ENCODE measurements at regions not wholly inside any gene's neighbourhood (a gene's known extent, or its start where the extent isn't known, plus 50 kb on each side); places are given as distances from the start of the nearest gene placed in this dataset.

DNA sequence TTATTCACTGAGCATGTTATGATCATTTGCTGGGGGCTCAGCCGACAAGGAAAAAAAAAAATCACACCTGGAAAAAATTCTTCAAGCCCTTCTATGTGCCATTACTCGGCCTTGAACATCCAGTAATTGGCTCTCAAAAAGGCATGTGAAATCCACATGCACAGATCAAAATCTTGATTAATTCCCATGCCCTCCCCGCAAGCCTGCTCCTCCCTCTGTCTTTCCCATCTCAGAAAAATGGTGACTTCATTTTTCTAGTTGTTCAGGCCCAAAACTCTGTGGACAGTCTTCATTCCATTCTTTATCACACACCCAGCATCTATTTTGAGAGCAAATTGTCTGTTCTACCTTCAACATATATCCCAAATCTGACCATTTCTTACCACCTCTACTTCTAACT, 91.2 kb upstream of the FRMD4A start:
- TF ChIP-seq, protein P1, sequence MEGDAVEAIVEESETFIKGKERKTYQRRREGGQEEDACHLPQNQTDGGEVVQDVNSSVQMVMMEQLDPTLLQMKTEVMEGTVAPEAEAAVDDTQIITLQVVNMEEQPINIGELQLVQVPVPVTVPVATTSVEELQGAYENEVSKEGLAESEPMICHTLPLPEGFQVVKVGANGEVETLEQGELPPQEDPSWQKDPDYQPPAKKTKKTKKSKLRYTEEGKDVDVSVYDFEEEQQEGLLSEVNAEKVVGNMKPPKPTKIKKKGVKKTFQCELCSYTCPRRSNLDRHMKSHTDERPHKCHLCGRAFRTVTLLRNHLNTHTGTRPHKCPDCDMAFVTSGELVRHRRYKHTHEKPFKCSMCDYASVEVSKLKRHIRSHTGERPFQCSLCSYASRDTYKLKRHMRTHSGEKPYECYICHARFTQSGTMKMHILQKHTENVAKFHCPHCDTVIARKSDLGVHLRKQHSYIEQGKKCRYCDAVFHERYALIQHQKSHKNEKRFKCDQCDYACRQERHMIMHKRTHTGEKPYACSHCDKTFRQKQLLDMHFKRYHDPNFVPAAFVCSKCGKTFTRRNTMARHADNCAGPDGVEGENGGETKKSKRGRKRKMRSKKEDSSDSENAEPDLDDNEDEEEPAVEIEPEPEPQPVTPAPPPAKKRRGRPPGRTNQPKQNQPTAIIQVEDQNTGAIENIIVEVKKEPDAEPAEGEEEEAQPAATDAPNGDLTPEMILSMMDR (IDR thresholded peaks at IDR 0.05) = no peak
- no peak for TF ChIP-seq POLR2A (IDR thresholded peaks at IDR 0.05)

Data from esophagus squamous epithelium (tissue), 4 donors.